GM23338 (cell line): ENCODE measurements at regions not wholly inside any gene's neighbourhood (a gene's known extent, or its start where the extent isn't known, plus 50 kb on each side); places are given as distances from the start of the nearest gene placed in this dataset.

Experiments used
- CREB1 ChIP-seq: fragments of 250-450 bp; sonication (Bioruptor Pico); IDR thresholded peaks from 2 replicates; pipeline ENCODE4 v1.5.0; 2020; ENCODE audit warnings: low read depth, mild to moderate bottlenecking, moderate library complexity
- CTCF ChIP-seq, 2 experiments: fragments of 200-600 bp in 1 of 2; sonication (generic) in 1 of 2; conservative IDR thresholded peaks; 2 replicates each; pipeline versions ENCODE4 v1.5.1 to v1.6.1; 2016 to 2017; ENCODE audit warnings: antibody characterized with exemption in 2 of 2, low read depth in 2 of 2, mild to moderate bottlenecking in 2 of 2, moderate library complexity in 1 of 2
- EZH2phosphoT487 ChIP-seq: fragments of 200-600 bp; sonication (generic); IDR thresholded peaks from one replicate; pipeline ENCODE4 v1.8.1; 2018; ENCODE audit warnings: antibody characterized with exemption; ENCODE audit not compliant: unreplicated experiment
- JUNB ChIP-seq: IDR thresholded peaks from one replicate; pipeline ENCODE4 v1.6.1; 2016; ENCODE audit warnings: antibody characterized with exemption; ENCODE audit not compliant: unreplicated experiment
- POLR2AphosphoS5 ChIP-seq: IDR thresholded peaks from 2 replicates; pipeline ENCODE4 v1.6.1; 2016; ENCODE audit warnings: antibody characterized with exemption, low read depth
- REST ChIP-seq: IDR thresholded peaks from one replicate; pipeline ENCODE4 v1.6.1; 2018; ENCODE audit warnings: antibody characterized with exemption; ENCODE audit not compliant: unreplicated experiment
- STAT1 ChIP-seq: IDR thresholded peaks from one replicate; pipeline ENCODE4 v1.6.1; 2016; ENCODE audit warnings: antibody characterized with exemption; ENCODE audit not compliant: unreplicated experiment
- ZNF114 ChIP-seq: fragments of 250-450 bp; sonication (Bioruptor Pico); IDR thresholded peaks from 2 replicates; pipeline ENCODE4 v1.5.0; 2020; ENCODE audit warnings: mild to moderate bottlenecking, moderate library complexity
- ZNF462 ChIP-seq: fragments of 250-450 bp; sonication (Bioruptor Pico); IDR thresholded peaks from 2 replicates; pipeline ENCODE4 v1.5.0; 2020; ENCODE audit warnings: mild to moderate bottlenecking, moderate library complexity

GRCh38 chr16:82287937-82288336, 117.9 kb upstream of the MPHOSPH6 start (continued):
- TF ChIP-seq ZNF462 (CRISPR knock-in tag) (no peak), EZH2phosphoT487 (no peak), REST (no peak), CTCF (conservative IDR thresholded peaks at IDR 0.05; ENCODE audit: low read depth in 2 of 2) (no peak), POLR2AphosphoS5 (no peak), JUNB (no peak), CREB1 (CRISPR knock-in tag) (no peak), ZNF114 (CRISPR knock-in tag) (no peak), STAT1 (no peak)
